ENCODE measurements at regions not wholly inside any gene's neighbourhood (a gene's known extent, or its start where the extent isn't known, plus 50 kb on each side); places are given as distances from the start of the nearest gene placed in this dataset.

DNA sequence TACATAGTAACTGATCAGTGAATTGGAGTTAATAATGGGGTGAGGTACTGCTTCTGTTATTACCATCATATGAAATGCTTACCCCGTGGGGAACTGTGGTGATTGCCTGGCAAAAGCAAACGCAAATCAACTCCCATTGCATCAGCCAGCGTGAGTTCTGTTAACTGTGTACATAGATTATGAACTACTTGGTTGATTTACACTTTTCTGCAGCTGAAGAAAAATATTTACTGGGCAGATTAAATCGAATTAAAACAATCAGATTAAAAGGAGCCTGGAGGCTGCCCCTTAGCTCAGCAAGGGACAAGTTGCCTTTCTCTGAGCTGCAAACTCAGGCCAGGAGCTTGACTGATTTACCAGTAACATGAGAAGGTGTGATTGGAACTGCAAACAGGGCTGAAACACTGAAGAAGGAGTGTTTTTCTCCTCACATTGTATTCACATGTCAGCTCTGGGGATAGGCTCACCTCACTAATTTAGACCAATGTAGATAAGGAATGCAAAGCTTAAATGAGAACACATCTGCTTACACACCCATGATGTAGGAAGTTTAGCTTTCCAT lies 220.1 kb downstream of the OSR1 start:
- H3K36me3 ChIP-seq: no peaks in the 10 kb centered on the region
- H3K27me3 ChIP-seq: no peaks in the 10 kb centered on the region
- DNase-seq: no peak
- no peak for TF ChIP-seq CTCF (IDR thresholded peaks at IDR 0.05)
- TF ChIP-seq POLR2A (IDR thresholded peaks at IDR 0.05): no peak
- H3K27ac ChIP-seq: no peak overlapping the region
- H3K4me1 ChIP-seq: no peaks in the 10 kb centered on the region
- intact Hi-C loops (cut with DNase I; ENCODE audit: low total_unique reads): no loop called here
- no peak overlapping the region for H3K4me3 ChIP-seq
- no peaks in the 10 kb centered on the region for H3K9me3 ChIP-seq

DNA sequence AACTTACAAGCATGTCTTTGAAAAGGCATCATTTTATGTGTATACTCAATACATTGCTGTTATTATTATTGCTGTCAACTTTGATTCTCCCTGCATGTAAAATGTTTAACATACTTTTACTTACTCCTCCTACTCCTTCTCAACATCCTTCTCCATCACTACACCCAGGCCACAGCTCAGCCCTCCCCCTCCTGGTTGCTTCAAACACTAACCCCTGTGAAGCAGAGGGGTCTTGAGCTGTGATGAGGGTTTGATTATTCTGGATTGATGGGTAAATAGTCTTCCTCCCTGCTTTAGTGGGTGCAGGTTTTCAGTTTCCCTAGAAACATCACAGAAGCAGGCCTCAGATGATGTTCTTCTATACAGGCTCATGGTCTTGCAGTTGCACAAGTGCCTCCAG lies 221.0 kb downstream of the OSR1 start:
- H3K9me3 ChIP-seq: no peaks in the 10 kb centered on the region
- intact Hi-C loops (cut with DNase I; ENCODE audit: low total_unique reads): no loop called here
- TF ChIP-seq CTCF (IDR thresholded peaks at IDR 0.05) (no peak), POLR2A (IDR thresholded peaks at IDR 0.05) (no peak)
- no peak overlapping the region for H3K27ac ChIP-seq
- H3K4me1 ChIP-seq: no peaks in the 10 kb centered on the region
- no peak overlapping the region for H3K4me3 ChIP-seq
- no peak for DNase-seq
- H3K27me3 ChIP-seq: no peaks in the 10 kb centered on the region
- no peaks in the 10 kb centered on the region for H3K36me3 ChIP-seq

DNA sequence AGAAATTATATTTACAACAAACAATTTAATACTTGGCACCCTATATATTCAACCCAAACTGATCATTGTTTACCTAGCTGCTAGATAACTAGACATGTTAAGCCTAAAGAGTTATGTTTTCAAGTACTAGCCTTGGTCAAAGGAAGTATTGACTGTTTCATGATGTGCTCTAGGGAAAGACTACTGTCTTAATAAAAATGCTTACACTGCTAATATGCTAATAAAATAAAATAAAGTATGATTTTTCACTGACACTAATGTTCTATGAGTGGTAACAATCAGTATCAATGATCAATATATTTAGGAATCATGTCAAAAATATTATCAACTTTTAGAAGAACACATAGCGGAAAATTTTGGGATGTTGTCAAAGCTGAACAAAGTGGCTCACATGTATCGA lies 225.5 kb downstream of the OSR1 start:
- no peak for DNase-seq
- no peak for TF ChIP-seq POLR2A (IDR thresholded peaks at IDR 0.05)
- no peak for TF ChIP-seq CTCF (IDR thresholded peaks at IDR 0.05)
- intact Hi-C loops (cut with DNase I; ENCODE audit: low total_unique reads): no loop called here

DNA sequence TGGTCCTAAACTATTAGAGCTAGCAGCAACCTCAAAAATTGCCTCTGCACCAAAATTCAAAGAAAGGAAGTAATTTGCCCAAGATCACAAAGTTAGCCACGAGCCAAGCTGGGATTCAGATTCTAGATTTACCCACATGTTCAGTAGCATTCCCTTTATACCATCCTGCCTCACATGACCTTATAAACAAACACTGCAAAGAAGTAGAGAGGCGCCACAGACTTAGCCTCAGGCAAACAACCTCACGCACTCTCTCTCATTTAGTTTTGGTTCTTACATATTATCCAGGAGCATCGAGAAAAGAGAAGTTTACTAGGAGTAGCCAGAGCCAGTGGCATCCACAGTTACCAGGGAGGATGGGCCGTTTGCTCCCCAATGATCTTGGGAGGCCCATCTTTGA lies 226.6 kb downstream of the OSR1 start:
- Histone ChIP-seq H3K27me3 (no peaks in the 10 kb centered on the region), H3K36me3 (no peaks in the 10 kb centered on the region), H3K4me3 (no peak overlapping the region), H3K27ac (no peak overlapping the region), H3K4me1 (no peaks in the 10 kb centered on the region), H3K9me3 (no peaks in the 10 kb centered on the region)
- TF ChIP-seq CTCF (IDR thresholded peaks at IDR 0.05) (no peak), POLR2A (IDR thresholded peaks at IDR 0.05) (no peak)
- DNase-seq: no peak
- intact Hi-C loops (cut with DNase I; ENCODE audit: low total_unique reads): no loop called here

More for the DNA sequence above, 225.5 kb downstream of the OSR1 start:
- Histone ChIP-seq H3K4me1 (no peaks in the 10 kb centered on the region), H3K36me3 (no peaks in the 10 kb centered on the region), H3K27ac (no peak overlapping the region), H3K9me3 (no peaks in the 10 kb centered on the region), H3K27me3 (no peaks in the 10 kb centered on the region), H3K4me3 (no peak overlapping the region)

- no peaks in the 10 kb centered on the region for H3K27me3 ChIP-seq
- TF ChIP-seq POLR2A (IDR thresholded peaks at IDR 0.05) (no peak), CTCF (IDR thresholded peaks at IDR 0.05) (no peak)
- intact Hi-C loops (cut with DNase I; ENCODE audit: low total_unique reads): no loop called here
Measured at GRCh38 chr2:19128148-19128547, 230.3 kb downstream of the OSR1 start.

More at GRCh38 chr2:19128148-19128547, 230.3 kb downstream of the OSR1 start:
- Histone ChIP-seq H3K9me3 (no peaks in the 10 kb centered on the region), H3K27ac (no peak overlapping the region), H3K36me3 (no peaks in the 10 kb centered on the region), H3K4me3 (no peak overlapping the region), H3K4me1 (no peaks in the 10 kb centered on the region)
- no peak for DNase-seq
